GM12873 (cell line): ENCODE measurements at regions not wholly inside any gene's neighbourhood (a gene's known extent, or its start where the extent isn't known, plus 50 kb on each side); places are given as distances from the start of the nearest gene placed in this dataset.

Experiments
- TF ChIP-seq, protein P1 (sequence below): IDR thresholded peaks from 2 replicates; pipeline ENCODE4 v1.5.1; 2012; ENCODE audit warnings: low read depth, mild to moderate bottlenecking, moderate library complexity, low read length, control low read depth; ENCODE audit not compliant: insufficient read depth; ENCODE audit errors: missing control alignments

DNA sequence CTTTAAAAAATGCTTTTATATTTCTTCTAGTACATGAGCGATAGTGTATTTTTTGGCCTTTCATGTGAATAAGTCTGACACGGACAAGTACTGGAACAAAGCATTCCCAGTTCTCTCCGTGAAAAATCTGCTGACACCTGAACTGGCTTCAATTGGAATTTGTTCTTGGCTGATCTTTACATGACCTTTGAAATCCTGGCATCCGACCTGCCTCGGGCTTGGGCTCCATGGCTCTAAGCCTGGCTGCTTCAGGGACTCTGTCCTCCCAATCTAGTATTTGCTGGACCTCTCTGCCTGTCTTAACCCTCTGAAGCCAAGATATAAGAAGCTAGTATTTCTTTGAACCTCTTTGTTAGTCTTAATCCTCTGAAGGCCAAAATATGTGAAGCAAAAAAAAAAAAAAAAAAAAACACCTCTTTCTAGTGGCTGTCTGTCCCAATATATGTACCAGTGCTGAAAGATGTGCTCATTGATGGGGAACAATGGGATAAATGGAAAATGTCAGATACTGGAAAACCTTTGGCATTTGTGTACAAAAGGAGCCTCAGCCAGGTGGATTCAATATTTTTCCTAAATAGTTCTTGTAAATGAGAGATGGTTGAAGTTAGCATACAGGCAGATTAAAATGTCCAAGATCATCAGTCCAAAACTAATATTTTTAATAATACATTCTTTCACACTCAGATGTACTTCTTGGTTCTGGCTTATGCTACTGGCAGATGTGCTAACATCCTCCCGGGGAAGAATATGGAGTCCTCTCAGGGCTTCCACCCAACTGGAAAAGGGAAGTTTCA is 470.6 kb downstream of the TUSC1 start:
- TF ChIP-seq, protein P1, sequence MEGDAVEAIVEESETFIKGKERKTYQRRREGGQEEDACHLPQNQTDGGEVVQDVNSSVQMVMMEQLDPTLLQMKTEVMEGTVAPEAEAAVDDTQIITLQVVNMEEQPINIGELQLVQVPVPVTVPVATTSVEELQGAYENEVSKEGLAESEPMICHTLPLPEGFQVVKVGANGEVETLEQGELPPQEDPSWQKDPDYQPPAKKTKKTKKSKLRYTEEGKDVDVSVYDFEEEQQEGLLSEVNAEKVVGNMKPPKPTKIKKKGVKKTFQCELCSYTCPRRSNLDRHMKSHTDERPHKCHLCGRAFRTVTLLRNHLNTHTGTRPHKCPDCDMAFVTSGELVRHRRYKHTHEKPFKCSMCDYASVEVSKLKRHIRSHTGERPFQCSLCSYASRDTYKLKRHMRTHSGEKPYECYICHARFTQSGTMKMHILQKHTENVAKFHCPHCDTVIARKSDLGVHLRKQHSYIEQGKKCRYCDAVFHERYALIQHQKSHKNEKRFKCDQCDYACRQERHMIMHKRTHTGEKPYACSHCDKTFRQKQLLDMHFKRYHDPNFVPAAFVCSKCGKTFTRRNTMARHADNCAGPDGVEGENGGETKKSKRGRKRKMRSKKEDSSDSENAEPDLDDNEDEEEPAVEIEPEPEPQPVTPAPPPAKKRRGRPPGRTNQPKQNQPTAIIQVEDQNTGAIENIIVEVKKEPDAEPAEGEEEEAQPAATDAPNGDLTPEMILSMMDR: no peak

DNA sequence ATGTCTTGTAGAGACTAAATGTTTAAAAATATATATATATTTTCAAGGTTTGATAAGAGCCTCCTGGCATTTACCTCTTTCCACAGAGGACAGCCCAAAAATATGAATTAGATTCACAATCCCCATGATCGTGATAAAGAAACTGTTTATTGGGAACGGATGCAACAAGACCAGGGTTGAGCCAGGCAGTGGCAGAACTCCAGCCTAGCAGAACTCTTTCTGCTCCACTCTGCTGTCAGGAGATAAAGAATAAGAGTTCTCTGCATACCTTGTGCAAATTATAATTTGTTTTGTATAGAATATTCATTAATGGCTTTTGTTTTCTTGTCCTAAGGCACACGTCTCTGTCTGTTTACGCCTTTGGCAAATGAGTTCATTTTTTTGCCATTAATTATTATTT is 472.2 kb downstream of the TUSC1 start:
- TF ChIP-seq, protein P1: no peak

DNA sequence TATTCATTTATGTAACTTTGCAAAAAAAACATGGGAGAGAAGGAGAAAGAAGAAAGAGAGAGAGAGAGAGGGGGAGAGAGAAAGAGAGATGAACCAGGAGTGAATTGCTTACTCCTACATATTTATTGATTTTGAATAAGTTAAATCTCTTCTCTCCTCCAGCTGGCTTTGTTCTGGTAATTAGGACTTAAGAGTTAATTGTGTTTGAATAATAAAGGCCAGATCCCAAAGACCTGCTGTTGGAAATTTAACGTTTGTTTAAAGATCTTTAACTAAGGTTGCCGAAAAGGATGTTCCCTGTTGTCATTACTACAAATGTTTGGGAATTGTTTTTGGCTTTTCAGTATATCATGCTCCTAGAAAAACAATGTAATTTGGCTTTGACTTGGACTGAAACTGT is 473.0 kb downstream of the TUSC1 start:
- TF ChIP-seq, protein P1: no peak

DNA sequence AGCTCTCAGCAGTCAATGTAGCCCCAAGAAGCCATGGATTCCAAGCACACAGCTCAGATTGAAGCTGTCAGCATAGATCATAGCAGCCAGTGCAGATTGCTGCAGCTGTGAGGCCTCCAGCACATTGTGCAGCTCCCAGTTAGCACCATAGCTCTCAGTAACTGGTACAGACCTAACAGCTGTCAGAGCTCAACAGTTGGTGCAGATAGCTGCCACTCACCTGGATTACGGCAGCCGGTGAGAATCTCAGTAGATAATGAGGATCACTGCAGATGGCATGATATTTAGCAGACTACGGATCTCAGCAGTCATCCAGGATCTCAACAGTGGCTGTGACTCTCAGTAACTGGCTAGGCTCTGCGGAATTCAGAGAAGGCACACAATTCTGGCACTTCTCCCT is 500.4 kb downstream of the TUSC1 start:
- TF ChIP-seq, protein P1: no peak

DNA sequence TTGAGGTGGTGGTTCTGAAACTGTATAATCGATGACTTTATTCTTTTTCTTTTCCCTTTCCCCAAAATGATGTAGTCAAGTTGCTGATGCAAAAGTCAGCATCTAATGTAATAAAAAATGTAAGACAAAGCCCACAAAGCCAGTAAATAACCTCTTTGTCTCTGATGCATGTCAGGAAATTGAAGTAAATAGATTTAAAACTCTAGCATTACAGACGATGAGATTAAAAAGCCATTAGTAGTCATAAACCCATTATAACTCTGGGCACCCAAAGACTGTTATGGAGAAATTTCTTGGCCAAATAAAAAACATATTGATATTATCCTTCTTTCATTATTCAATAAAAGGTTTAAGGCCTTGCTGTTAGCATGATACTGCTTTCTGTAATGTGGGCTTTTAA is 548.7 kb downstream of the TUSC1 start:
- TF ChIP-seq, protein P1: no peak

DNA sequence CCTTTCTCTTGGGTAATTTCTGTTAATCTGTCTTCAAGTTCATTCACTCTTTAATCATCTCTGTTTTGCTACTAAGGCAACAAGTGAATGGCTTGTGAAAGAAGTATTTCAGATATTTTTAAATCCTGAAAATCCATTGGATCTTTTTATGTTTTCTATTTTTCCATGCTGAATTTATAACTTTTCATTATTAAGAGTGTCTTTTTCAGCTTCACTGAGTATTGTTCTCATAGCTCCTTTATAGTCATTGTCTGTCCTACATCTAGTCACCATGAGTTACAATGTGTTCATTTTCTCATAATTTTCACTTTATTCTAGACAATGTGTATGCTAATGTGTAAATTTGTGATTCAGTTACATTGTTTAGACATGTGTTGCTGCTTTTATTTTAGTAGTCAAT is 556.4 kb downstream of the TUSC1 start:
- TF ChIP-seq, protein P1: no peak

DNA sequence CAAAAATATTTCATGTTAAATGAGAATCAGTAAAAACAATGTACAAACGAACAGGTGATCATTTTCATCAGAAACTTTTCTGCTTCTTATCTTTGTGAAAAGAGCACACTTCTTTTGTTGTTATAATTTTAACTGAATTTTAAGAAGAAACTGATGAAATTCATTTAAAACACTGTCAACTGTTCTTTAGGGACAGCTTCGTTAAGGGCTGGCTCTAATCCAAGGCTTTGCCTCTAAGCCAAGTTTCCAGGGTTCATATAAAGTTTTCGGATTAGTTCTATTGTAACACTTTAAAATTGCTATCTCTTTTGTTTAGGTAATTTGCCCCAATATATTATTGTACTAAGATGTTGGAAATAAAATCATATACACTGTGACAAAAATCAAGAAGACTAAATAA is 559.2 kb downstream of the TUSC1 start:
- TF ChIP-seq, protein P1: no peak
